DOHH2 (cell line): ENCODE measurements at regions not wholly inside any gene's neighbourhood (a gene's known extent, or its start where the extent isn't known, plus 50 kb on each side); places are given as distances from the start of the nearest gene placed in this dataset.

Source experiments
- H3F3A ChIP-seq: fragments of 200-600 bp; sonication (generic), shearing (Covaris generic); 2 replicates; pipeline ENCODE4 v1.6.0; 2016; ENCODE audit warnings: antibody characterized with exemption, mild to moderate bottlenecking; ENCODE audit not compliant: control insufficient read depth, insufficient read depth
- H3K27ac ChIP-seq: fragments of 200-600 bp; sonication (generic); 2 replicates; pipeline ENCODE4 v1.5.1; 2014; ENCODE audit warnings: low read depth, mild to moderate bottlenecking, low read length, moderate library complexity
- H3K27me3 ChIP-seq: fragments of 200-600 bp; sonication (generic); 2 replicates; pipeline ENCODE4 v1.6.1; 2014; ENCODE audit warnings: mild to moderate bottlenecking, low read length, mixed read lengths; ENCODE audit not compliant: control insufficient read depth
- H3K36me3 ChIP-seq: fragments of 200-600 bp; sonication (generic); 2 replicates; pipeline ENCODE4 v1.6.1; 2014; ENCODE audit warnings: mild to moderate bottlenecking, low read length, moderate library complexity, mixed read lengths; ENCODE audit not compliant: control insufficient read depth
- H3K4me1 ChIP-seq: fragments of 200-600 bp; sonication (generic); 2 replicates; pipeline ENCODE4 v1.6.1; 2014; ENCODE audit warnings: mild to moderate bottlenecking, low read length, mixed read lengths; ENCODE audit not compliant: control insufficient read depth
- H3K4me2 ChIP-seq: fragments of 200-600 bp; sonication (generic); 2 replicates; pipeline ENCODE4 v1.6.0; 2014; ENCODE audit warnings: mild to moderate bottlenecking, low read length, moderate library complexity
- H3K4me3 ChIP-seq: fragments of 200-600 bp; sonication (generic); 2 replicates; pipeline ENCODE4 v1.5.1; 2014; ENCODE audit warnings: mild to moderate bottlenecking, low read length, mixed read lengths
- H3K79me2 ChIP-seq: fragments of 200-600 bp; sonication (generic); 2 replicates; pipeline ENCODE4 v1.6.1; 2014; ENCODE audit warnings: mild to moderate bottlenecking, low read length, mixed read lengths; ENCODE audit not compliant: control insufficient read depth
- H3K9me2 ChIP-seq: fragments of 200-600 bp; sonication (generic); replicated peaks from 2 replicates; pipeline ENCODE4 v1.6.1; 2014; ENCODE audit warnings: mild to moderate bottlenecking, low read length, mixed read lengths; ENCODE audit not compliant: control insufficient read depth
- H3K9me3 ChIP-seq: fragments of 200-600 bp; sonication (generic); 2 replicates; pipeline ENCODE4 v1.6.1; 2014; ENCODE audit warnings: antibody characterized with exemption, low read length, mixed read lengths; ENCODE audit not compliant: control insufficient read depth, insufficient read depth
- H4K20me1 ChIP-seq: fragments of 200-600 bp; sonication (generic); 2 replicates; pipeline ENCODE4 v1.6.0; 2014; ENCODE audit warnings: low read depth, mild to moderate bottlenecking, antibody characterized with exemption, low read length, moderate library complexity; ENCODE audit not compliant: control insufficient read depth, insufficient read depth
- EZH2phosphoT487 ChIP-seq: fragments of 200-600 bp; sonication (generic); IDR thresholded peaks from 2 replicates; pipeline ENCODE4 v1.6.1; 2017; ENCODE audit warnings: borderline replicate concordance, mild to moderate bottlenecking, antibody characterized with exemption, low read length, moderate library complexity, mixed read lengths
- TF ChIP-seq, protein P1 (sequence below): fragments of 200-600 bp; sonication (generic); IDR thresholded peaks from one replicate; pipeline ENCODE4 v1.5.1; 2014; ENCODE audit warnings: antibody characterized with exemption, mild to moderate bottlenecking, low read depth, low read length; ENCODE audit not compliant: poor library complexity, severe bottlenecking

DNA sequence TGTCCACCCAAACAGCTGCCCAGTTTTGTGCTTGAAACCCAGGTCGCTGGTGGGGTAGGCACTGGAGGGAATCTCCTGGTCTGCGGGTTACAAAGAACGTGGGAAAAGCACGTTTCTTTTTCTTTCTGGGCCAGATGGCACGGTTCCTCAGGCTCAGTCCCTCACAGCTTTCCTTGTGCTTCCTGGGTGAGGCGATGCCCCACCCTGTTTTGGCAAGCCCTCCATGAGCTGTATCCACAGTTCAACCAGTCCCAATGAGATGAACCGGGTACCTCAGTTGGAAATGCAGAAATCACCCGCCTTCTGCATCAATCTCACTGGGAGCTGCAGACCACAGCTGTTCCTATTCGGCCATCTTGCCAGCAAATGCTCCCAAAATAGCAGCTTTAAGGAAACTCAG is 51.4 kb upstream of the TMTC2 start:
- H3K27me3 ChIP-seq: no peaks in the 10 kb centered on the region
- no peaks in the 10 kb centered on the region for H3K36me3 ChIP-seq
- H4K20me1 ChIP-seq: no peaks in the 10 kb centered on the region
- H3K79me2 ChIP-seq: no peaks in the 10 kb centered on the region
- no peak overlapping the region for H3K4me2 ChIP-seq
- peaks cover 3% of the 10 kb centered on the region; the same call in 1 of the 2 replicates for H3F3A ChIP-seq
- H3K4me3 ChIP-seq: no peak overlapping the region
- no peaks in the 10 kb centered on the region; the same call in 1 of the 2 replicates for H3K9me3 ChIP-seq
- TF ChIP-seq, protein P1, sequence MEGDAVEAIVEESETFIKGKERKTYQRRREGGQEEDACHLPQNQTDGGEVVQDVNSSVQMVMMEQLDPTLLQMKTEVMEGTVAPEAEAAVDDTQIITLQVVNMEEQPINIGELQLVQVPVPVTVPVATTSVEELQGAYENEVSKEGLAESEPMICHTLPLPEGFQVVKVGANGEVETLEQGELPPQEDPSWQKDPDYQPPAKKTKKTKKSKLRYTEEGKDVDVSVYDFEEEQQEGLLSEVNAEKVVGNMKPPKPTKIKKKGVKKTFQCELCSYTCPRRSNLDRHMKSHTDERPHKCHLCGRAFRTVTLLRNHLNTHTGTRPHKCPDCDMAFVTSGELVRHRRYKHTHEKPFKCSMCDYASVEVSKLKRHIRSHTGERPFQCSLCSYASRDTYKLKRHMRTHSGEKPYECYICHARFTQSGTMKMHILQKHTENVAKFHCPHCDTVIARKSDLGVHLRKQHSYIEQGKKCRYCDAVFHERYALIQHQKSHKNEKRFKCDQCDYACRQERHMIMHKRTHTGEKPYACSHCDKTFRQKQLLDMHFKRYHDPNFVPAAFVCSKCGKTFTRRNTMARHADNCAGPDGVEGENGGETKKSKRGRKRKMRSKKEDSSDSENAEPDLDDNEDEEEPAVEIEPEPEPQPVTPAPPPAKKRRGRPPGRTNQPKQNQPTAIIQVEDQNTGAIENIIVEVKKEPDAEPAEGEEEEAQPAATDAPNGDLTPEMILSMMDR: no peak
- TF ChIP-seq EZH2phosphoT487: no peak
- no peaks in the 10 kb centered on the region for H3K4me1 ChIP-seq
- no peak overlapping the region for H3K27ac ChIP-seq
- no peaks in the 10 kb centered on the region for H3K9me2 ChIP-seq
